GM18502 (cell line): ENCODE measurements at regions not wholly inside any gene's neighbourhood (a gene's known extent, or its start where the extent isn't known, plus 50 kb on each side); places are given as distances from the start of the nearest gene placed in this dataset.
"Not testable (repeated sequence)": the region's sequence is repeated elsewhere in the genome, so short reads cannot be mapped to it uniquely, and the experiment has no call there.

Source experiments
- ATAC-seq: cut with Tn5 transposase; IDR thresholded peaks from one replicate; pipeline ENCODE4 v1.9.1; 2021; ENCODE audit warnings: mild to moderate bottlenecking; ENCODE audit not compliant: unreplicated experiment, poor library complexity

DNA sequence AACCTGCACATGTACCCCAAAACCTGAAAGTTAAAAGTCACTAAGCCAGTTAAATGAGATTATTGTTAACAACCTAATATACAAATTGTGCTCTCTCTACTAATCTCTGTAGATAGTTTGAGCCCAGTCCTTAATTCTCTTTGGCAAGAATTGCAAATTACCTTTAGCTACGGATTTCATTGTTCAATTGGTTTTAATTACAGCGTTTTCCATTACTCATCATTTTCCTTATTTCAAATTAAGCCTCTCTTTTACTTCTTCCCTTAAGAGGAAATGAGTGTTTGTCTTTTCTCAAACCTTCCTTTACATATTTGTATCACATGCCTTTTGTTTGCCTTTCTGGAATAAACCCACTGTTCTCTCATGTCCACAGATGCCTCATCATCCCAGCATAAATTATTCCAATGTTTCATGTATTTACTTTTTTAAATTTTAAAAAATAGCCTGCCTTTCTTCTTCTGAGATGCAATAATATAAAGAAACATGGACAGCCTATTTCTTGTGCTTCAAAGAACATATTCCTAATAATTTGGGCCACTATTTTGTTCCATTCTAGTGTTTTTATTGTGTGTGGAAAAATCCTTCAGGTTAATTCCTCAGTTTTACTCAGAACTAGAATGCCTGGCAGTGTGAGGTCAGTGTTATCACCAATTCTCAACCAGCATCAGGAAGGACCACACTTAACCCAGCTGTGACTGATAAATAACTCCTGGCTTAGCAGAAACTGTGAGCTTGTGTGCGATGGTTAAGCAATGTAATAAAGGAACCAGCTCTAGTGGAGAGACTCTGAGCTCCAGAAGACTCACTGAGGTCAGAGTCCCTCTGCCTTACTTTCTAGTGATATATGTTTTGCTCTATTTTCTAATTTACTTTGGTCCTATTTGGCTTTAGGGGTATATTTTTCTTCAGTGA is 600.5 kb downstream of the LTN1 start:
- no peak for ATAC-seq

DNA sequence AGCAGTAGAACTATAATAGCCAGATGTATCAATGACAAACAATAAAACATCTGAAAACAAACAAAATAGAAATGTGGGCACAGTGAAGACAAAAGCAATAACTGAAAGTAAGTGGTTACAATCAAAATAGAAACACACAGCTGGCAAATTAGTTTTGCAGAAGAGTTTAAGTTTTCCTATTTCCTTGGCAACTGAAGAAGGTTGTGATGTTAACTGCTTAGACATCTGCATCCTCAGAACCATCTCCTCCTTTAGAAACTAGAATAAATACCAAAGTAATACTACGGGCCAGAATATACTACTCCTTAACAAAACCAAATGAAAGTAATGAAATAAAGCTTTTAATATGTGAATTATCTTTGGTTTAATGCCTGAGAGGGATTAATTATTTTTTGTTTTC is 605.5 kb downstream of the LTN1 start:
- no peak for ATAC-seq

DNA sequence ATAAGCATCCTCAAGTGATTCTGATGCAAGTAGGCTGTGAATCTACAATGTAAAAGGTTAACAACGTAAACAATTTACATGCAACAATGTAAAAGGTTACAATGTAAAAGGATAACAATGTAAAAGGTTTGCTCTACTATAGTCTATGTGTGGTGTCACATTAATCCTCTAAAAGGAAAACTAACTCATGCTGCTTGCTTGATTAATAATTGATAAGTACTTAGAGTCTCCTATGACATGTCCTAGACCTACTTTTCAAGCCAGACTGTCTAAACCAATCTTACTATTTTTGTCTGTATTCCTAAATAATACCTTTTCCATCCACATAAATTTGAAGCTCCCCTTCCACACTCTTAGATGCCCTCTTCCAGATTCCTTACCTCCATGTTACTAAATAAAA is 606.8 kb downstream of the LTN1 start:
- no peak for ATAC-seq

DNA sequence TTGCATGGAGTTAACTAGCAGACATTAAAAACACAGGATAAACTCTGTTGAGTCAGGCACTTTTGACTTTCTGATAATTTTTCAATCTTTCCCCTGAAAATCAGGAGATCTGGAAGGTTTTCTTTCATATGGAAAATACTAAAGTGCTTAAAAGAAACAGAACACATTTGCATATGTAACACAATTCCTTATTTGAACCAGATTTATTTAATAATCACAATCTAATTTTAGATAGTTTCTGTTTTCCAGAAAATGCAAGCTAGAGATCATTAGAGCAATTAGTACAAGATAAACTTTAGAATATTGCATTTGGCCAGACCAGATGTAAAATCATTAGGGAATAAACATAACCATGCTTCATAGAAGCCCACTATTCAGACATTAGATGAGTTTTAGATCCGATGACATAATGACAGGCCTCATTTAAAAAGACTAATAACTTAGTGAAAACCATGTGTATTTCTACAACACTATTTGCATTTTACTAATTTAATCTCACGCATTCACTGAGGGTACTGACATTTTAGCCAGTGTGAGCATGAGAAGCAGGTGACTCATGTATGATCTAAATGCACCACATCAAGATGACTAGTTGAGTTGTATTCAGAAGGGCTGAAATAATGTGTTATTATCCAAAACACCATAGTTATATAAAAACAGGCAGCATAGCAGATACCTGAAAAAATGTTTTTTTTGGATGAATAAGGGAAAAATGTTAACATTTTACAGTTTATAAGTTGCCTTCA is 611.5 kb downstream of the LTN1 start:
- ATAC-seq: not testable (repeated sequence)

DNA sequence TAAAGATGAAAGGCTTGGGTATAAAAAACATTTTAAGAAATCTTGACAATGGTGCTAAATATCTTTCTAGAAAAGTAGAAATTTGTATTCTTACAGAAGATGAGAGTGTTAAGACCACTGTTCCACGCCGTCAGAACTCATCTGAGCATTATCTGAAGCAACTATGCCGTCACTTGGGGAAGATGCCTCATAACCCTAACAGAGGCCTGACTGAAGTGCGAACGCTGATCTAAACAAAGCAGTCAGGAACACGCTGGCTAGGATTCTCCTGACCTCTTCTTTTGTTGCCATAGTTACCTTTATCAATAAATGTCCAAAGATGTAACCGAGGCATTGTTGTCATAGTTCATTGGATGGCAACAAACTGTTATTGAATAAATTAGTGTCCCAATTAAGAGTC is 612.4 kb downstream of the LTN1 start:
- ATAC-seq: no peak

DNA sequence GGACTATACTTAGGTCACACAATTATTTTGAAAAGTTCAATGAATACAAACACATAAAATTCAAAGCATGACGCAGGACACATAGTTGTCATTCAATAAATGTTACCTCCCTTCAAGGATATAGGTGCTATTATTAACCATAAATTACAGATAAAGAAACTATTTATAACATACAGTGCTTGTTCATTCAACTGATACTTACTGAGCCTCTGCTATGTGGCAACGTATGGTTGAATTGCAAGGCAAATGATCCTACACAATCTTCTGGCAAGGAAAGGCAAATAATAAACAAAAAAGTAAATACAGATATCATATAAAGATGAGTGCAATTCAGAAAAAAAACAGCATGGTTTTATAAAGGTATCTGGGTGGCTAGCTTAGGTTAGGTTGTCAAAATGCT is 614.7 kb downstream of the LTN1 start:
- no peak for ATAC-seq

DNA sequence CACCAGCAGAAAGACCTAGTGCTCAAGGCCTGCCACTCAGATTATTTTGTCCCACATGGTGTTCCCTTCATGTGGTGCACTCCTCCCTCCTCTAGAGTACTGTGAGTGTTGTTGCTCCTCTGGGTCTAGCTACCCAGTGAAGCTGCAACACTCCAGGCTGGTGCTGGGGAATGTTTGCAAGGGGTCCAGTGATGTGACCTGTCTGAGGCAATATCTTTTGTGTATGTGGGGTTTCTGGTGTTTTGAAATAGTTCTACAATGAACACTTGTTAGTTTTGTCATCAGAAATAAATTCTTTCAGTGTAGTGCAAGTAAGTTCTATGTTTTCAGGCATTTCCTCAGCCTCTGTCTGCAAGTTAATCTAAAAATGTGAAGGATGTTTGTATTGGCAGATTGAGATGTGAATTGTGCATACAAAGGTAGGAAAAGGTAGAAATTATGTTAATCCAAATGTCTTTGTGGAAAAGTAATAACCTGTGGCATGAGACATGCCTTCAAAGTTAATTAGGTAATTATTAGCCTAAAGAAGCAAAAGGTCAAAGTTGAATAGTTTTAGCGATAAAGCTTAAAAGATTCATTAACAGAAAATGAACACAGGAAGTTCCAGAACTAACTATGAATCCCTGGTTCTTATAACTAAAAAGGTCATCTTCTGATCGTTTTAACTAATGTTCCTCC is 616.8 kb downstream of the LTN1 start:
- no peak for ATAC-seq

DNA sequence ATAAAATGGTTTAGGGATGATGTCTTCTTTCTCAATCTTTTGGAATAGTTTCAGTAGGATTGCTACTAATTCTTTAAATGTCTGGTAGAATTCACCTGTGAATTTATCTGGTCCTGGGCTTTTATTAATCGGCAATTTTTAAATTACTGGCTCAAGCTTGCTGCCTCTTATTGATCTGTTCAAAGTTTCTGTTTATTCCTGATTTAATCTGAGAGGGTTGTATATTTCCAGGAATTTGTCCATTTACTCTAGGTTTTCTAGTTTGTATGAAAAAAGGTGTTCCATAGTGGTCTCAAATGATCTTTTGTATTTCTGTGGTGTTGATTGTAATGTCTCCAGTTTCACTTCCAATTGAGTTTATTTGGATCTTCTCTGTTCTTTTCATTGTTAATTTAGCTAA is 617.8 kb downstream of the LTN1 start:
- no peak for ATAC-seq

DNA sequence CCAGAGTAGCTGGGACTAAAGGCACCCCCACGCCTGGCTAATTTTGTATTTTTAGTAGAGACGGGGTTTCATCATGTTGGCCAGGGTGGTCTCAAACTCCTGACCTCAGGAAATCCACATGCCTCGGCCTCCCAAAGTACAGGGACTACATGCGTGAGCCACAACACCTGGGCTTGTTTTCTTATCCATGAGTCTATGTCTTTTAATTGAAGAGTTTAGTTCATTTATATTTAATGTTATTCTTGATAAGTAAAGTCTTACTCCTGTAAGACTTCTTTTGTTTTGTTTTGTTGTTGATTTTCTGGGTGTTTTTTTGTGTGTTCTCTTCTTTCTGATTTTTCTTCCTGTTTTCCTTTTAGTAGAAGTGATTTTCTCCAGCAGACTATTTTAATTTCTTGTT is 621.0 kb downstream of the LTN1 start:
- no peak for ATAC-seq

DNA sequence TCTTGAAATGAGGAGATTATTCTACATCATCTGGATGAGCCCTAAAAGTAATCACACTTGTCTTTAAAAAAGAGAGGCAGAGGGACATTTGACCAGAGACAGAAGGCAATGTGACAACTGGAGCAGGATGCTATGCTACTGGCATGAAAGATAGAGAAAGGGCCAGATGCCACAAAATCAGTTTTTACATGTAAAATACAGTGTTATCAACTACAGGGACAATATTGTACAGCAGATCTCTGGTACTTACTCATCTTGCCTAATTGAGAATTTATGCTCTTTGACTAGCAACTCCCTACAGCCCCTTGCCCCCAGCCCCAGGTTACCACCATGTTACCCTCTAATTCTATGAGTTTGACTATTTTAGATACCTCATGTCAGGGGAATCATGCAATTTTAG is 633.4 kb downstream of the LTN1 start:
- ATAC-seq: no peak

DNA sequence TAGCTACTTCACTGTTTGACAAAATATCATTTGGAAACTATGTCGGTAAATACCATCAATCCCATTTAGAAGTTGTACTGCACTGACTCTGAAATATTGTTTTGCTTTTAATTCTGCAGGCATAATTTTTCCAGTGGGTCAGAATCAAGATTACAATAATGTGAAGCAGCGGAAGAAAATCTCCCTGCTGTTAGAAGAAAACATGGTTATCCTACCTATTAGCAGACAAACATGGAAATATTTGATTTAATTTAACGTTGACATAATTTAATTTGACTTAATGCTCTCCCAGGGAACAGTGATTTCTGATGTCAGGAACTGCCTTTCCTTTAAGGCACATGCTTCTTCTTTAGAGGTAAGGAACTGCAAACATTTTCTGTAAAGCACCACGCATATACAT is 634.0 kb downstream of the LTN1 start:
- ATAC-seq: no peak

DNA sequence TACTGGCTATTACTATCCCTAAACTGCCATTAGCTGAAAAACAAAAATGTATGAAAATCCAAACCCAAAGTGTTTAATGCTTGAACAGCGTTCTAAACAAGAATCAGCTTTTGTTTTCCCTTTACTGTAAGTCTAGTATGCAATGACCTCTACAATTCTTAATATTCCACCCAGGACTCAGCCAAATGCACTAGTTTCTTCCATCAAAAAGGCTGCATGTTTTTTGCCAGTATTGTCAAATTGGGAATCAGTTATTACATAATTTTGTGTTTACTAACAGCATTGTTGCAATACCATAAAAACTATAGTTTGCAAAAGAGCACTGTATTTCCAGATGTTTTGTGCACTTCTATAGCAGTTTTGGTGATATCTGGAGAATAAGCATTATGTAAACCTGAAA is 634.5 kb downstream of the LTN1 start:
- no peak for ATAC-seq

DNA sequence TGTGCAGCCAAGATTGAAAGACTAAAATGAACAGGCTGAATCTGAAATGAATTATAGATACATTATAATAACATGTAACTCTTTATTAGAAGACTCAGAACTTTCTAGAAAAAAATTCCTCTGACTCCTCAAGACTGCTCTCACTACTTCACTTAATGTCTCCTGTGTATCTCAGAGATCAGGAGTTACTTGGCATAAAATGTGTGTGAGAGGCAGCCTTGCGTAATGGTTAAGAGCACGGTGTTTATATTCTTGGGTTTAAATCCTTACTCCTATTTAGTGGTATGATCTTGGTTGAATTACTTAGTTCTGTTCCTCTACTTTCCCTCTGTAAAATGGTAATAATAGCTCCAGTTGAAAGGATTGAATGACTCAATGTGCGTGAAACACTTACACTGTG is 634.9 kb downstream of the LTN1 start:
- ATAC-seq: no peak

DNA sequence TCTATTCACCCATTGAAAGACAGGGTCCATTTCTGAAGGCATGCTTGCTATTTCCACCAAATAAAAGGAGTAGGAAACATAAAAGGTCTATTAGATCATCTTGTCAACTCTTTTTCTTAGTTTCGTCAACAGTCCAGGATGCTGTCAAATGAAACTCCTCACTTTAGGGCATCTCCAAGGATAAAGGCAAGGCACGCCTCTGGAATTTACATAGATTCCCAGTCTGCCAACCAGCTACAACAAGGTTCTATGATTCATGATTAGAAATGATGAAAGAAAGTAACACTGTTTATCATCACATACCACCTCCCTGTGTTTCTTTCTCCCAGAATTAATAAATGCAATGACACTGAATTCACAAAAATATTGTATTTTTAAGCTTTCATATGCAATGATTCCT is 636.3 kb downstream of the LTN1 start:
- ATAC-seq: no peak

DNA sequence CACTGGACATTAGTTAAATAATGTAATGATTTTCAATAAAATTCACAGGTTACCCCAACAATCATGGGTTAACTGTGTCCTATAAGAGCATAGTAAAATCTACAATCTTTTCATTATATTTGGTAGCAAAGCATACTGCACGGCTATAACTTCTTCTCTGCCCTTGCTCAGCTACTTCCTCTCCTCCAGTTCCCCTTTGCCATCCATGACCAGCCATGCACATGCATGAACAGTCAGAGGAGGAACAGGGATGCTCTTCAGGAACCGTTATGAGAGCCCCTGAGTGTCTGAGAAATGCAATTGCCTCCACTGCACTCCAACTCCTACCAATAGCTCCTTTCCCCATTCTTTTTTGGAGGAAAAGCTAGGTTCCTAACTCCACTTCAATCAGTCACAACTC is 646.7 kb downstream of the LTN1 start:
- ATAC-seq: no peak

DNA sequence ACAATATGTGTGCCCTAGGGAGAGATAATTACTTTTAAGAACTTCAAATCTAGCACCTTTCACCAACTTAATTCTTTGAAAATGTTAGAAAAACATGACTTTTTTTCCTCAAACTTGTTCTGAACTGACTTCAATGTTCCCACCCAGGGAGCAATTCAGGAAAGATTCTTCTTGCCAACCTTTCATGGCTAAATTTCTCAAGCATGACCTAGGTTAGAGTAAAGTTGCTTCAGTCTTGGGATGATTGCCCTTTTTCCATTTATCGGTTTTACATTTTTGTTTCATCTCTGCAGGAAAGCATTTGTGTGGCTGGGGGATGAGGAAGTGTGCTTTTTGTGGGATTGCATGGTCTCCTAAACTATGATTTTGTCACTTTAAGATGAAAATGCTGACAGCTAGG is 647.7 kb downstream of the LTN1 start:
- ATAC-seq: no peak

DNA sequence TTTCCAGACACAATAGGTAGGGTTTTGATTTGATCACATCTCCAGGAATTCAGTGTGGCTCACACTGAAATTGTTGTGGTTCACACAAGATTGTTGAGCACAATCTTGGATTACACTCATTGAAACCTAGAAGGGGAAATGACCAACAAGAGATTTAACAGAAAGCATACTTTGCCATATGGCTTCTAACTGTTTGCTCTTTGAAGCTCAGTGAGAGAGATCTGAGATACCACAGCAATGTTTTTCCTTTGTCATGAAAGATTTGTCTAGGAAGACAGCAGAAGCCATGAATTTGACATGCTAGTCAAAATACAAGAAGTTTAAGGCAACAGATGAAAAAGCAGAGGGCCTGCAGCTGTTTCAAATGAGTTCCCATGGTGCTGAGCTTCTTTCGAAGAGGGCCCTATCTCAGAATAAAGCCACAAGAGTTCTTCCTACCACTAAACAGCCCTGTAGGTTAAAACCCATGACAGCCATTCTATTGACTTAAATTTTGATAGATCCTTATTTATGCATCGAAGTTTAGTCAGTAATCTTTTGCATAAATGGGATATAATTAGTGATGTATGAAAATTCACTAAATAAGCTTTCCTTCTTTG is 650.4 kb downstream of the LTN1 start:
- no peak for ATAC-seq

DNA sequence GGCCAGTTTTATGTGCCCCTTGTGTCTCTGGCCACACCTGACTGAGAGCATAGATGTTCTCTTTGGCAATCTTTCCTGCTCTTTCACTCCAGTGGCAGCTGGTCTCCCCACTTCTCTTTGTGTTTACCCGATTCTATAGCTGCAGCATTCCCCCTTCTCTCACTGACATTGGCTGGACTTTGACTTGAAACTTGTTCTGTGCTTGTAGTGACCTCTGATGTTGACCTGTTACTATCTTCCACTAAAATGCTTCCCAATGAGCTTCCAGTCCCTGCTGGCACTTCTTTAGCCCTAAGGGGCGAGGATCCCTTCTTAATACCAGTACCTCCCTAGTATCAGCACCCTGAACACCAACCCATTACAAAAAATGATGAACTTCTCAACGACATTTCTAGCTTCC is 653.3 kb downstream of the LTN1 start:
- ATAC-seq: no peak

DNA sequence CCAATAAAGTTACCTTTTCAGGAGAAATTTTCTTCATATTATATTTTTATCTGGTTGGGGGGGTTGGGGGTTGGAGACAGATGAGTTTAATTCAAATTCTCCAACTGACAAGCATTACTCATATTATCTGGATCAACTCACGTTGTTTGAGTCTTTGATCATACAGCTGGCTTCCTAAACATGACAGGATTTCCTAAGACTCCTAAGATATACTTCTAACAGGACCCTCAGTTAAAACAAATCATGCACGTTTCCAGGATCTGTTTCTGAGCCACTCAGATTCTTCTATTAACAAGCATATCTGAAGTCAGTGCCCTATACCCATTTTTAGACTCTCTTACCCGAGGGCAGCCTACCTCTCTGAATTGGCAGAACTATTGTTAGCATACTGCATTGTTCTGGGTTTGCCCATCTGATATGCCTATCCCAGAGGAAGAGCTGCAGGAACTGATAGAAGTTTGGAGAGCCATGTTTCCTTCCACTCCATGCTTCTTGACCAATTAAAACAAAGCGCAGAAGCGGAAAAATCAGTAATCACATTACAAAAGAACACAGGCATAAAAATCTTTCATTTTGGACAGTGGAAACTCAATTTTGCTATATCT is 653.9 kb downstream of the LTN1 start:
- no peak for ATAC-seq

DNA sequence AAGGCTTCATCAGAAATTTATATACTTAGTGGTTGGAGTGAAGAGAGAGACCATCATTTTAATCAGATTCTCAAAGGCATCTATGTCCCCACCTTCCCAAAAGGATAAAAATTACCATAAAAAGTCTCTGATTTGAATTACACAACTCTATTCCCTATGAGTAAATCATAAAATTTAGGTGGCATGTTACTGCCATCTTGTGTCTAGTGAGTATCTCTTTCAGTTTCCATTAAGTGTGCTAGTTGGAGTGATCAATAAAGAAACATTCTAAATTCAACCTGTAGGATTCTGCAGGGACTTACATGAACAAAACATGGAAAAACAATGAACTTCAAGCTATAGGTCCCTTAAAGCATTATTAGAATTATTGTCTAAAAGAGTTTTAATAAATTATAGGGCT is 655.4 kb downstream of the LTN1 start:
- no peak for ATAC-seq
